Stimulated activated CD4-positive, alpha-beta T cell treated with anti-CD3 and anti-CD28 coated beads, Interleukin-12 subunit alpha, Interleukin-12 subunit beta, amount 100 ng/mL, for 24 hours (primary cell): ENCODE measurements at regions not wholly inside any gene's neighbourhood (a gene's known extent, or its start where the extent isn't known, plus 50 kb on each side); places are given as distances from the start of the nearest gene placed in this dataset.
"Not testable (repeated sequence)": the region's sequence is repeated elsewhere in the genome, so short reads cannot be mapped to it uniquely, and the experiment has no call there.

Experiments
- DNase-seq, 2 experiments: peaks; one replicate each; pipeline ENCODE4 v3.0.0-alpha.2; 2020; ENCODE audit warnings: low read depth in 2 of 2

DNA sequence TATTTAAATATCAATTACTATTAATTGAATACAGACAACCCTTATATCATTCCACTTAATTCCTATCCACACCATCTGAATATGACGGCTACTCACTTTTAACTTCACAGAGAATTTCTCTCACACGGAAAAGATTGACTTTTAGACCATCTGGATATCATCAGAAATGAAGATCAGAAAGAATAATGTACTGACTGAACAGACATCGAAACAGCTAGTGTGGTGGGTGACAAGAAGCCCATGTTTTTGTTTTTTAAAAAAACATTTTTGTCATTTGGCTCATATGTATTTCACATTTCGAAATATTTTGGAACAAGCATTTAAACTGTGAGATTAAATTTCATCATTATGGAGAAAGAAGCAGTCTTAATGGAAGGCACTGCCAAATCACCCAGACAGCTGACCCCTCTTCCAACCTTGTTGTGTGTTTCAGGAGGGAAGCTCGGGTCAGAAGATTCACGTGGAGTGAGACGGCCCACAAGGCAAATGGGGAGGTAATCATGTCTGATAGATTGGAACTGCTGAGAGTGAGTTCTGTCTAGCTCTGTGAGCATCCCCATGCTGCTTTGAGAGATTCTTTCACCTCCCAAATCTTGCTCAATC, 204.2 kb upstream of the RASGEF1B start:
- DNase-seq: no peak

DNA sequence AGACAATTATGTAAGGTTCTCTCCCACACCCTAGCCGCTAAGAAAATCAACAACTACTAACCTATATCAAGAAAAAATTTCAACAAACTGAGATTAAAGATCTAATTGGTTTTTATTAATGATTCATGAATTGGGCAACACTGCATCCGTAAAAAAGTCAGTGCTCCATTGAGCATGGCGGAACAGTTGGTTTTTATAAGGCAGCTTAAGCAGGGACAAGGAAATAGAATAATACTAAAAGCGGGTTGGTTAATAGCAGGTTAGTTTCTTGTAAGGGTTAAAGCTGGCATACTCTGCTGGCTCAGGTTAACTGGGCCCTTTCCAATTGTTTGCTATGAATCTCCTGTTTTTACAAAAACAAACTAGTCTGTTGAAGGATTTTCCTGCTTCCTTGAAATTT, 202.3 kb upstream of the RASGEF1B start:
- no peak for DNase-seq

DNA sequence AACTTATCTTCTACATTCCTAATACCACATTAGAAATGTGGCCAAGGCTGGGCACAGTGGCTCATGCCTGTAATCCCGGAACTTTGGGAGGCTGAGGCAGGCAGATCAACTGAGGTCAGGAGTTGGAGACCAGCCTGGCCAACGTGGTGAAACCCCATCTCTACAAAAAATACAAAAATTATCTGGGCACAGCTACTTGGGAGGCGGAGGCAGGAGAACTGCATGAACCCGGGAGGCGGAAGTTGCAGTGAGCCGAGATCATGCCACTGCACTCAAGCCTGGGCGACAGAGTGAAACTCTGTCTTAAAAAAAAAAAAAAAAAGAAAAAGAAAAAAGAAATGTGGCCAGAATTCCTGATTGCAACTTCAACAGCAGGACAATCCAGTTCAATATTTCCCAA, 196.6 kb upstream of the RASGEF1B start:
- not testable (repeated sequence) for DNase-seq

DNA sequence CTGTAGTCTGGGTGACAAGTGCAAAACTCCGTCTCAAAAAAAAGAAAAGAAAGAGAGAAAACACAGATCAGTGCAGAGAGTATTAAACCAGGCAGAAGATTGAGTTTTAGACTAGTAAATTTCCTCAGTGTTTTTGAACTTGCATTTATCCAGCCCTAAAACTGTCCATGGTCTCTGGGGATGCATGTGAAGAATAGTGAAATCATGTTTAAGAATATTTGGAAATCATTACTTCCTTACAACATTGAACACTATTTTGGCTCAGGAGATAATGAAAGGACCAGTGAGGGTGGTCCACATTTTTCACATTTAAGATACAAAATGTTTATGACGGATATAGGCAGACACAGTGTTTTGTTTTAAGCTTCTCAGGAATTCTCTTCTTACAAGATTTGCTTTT, 195.8 kb upstream of the RASGEF1B start:
- DNase-seq: no peak

DNA sequence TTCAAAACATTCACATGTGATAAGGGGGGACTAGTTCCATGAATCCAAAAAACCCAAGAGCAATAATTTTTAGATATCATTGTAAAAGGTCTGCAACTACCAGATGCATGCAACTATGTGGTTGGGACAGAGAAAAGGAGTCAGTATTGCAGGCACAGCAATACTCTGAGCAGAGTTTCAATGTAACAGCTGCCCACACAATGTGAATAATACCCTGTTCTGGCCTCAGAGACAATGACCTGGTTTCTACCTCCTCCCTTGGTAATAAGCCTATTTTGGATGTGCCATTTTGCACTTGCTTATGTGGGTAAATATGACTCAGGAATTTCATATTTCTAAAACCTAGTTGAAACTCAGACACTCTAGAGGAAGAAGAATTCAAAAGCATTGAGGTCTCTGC, 194.8 kb upstream of the RASGEF1B start:
- DNase-seq: no peak

DNA sequence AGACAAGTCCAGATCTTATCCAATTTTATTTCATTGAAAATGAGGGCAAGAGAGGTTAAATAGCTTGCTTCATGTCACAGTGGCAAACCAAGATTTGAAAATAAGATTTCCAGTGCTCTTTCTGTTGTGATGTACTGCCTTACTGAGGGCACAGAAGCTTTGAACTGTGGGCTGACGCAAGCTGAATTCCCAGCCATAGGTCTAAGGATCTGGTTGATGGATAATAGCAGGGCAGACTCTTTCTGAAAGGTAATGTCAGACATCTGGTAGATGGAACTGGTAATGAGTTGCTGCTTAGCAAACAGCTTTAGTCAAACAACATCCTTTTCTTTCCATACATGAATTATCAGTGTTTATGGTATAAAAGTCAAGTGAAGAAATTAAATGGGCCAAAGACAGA, 193.9 kb upstream of the RASGEF1B start:
- no peak for DNase-seq

DNA sequence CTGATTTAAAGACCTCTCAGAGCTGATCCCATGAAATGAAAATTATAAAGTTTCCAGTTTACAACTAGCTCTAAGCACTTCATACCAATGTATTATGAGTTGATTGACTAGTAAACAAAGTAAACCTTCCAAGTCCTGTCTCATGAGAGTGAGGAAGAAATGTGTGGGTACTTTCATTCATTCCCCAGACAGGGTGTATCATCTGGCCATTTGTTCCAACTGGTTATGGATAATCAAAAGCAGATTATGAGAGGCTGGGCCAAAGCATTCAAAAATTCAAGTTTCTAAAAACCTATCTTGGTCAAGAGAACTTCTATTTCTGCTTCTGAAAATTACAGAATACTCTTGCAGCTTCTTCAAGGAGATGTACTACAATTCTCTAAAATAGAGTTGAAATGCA, 193.3 kb upstream of the RASGEF1B start:
- no peak for DNase-seq

DNA sequence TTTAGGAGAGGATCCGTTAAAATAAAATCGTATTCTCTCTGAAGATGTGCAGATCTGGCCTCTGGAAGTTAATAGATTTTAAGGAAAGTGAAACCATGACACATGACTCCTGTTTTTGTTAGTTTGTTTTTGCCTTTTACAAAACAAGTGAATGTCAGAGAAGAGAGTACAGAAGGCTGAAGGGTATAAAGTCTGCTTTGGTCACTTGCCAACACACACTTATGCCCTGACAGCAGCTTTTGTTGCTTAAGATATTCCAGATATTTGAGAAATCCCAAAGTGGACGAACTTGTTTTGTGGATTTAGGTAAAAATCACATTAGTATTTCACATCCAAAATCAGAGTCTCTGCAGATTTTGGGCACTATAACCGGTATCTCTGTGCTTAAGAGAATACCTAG, 192.4 kb upstream of the RASGEF1B start:
- DNase-seq: no peak

DNA sequence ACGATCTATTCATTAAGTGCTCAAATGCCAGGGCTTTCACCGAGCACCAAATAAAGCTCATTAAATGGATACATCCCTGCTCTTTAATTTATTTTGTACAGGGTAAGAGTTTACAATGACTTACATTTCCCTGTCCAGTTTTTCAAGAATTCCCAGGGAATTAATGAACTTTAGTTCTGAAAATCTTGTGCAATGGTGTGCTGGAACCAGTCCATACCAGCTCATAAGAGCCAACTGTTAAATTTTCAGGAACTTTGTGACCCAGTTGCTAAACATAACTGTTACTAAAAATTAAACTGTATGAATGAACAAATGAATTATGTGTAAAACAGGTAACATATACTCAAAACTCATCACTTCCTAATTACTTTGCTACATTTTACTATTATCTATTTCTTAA, 191.7 kb upstream of the RASGEF1B start:
- DNase-seq: no peak

DNA sequence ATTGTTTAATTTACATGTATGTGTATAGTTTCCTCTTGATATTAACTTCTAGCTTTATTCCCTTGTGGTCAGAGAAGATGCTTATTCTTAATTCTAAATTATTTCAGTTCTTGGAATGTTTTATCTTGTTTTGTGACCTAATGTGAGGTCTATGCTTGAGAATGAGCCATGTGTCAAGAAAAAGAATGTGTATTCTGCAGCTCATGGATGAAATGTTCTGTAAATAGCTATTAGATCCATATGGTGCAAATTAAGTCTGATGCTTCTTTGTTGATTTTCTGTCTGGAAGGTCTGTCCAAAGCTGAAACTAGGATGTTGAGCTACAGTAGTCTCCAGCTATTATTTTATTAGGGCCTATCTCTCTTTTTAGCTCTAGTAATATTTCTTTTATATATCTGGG, 187.3 kb upstream of the RASGEF1B start:
- DNase-seq: no peak

DNA sequence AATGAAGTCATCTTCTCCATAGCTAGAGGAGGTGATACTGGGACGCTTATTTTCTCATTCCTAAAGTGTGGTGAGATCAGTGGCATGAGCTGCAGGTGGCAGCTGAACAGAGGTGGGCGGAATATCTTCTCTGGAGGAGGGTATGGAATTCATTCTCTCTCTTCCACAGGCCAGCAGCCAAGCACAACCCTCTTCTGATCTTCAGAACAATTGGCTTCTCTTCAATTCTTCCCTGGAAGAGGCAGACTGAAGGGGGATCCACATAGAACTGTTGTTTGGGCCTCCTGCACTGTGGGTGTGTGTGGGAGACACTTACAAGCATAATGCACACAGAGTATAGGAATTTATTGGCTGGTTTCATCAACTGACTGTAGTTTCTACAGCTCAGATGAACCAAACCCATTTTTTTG, 180.4 kb upstream of the RASGEF1B start:
- DNase-seq: peak in 1 of 2 experiments; percentile 19

DNA sequence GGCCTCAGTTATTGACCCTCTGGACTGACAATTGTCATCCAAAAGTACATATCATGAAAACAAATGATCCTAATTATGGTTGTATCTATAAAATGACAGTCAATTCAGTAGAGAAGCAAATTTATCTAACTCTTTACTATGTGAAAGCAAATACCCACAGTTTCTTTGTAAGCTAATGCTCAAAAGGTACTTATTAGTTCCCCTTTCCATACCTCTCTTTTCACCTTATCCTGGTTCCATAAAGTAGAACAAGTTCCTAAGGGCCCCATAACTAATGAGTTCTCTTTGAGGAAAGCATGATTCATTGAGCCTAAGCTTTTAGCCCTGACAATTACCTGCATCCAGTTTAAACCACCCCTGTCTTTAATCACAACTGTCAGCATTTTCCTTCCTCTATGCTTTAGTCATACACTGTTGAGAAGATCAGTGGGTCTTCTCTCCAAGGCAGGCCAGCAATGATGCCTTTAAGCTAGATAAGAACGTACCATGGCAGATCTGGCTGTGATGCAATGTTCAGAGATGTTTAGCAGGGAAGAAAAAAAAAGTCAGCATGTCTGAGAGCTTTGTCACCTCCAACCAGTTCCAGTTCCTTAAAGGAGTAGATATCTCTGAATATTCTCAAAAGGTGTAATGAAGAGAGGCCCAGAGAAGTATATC, 179.7 kb upstream of the RASGEF1B start:
- DNase-seq: no peak

DNA sequence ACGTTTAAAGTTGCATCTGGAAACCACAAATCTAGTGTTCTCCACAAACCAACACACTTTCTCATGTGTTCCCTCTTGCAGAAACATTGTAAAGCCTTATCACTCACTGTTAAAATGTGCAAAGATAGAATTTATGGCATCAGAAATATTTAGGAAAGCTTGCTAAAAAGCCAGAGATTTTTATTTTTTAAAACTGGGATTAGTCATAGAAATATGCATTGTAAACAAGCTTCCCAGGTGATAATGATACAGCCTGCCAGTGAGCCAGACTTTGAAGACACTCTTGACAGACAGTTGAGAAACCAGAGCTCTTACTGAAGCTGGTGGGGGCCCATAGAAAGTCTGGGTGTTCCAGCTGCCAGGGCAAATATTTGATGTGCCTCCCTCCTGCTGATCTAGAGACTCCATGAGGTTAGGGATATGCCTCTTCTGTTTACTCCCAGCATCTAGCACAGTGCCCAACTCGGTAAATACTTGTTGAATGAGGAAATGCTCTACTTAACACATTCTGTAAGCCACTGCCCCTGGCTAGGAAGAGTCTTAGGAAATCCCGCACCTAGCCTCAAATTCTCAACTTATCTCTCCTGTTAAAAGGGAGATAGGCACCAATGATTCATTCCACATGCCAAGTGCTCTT, 179.0 kb upstream of the RASGEF1B start:
- DNase-seq: no peak

DNA sequence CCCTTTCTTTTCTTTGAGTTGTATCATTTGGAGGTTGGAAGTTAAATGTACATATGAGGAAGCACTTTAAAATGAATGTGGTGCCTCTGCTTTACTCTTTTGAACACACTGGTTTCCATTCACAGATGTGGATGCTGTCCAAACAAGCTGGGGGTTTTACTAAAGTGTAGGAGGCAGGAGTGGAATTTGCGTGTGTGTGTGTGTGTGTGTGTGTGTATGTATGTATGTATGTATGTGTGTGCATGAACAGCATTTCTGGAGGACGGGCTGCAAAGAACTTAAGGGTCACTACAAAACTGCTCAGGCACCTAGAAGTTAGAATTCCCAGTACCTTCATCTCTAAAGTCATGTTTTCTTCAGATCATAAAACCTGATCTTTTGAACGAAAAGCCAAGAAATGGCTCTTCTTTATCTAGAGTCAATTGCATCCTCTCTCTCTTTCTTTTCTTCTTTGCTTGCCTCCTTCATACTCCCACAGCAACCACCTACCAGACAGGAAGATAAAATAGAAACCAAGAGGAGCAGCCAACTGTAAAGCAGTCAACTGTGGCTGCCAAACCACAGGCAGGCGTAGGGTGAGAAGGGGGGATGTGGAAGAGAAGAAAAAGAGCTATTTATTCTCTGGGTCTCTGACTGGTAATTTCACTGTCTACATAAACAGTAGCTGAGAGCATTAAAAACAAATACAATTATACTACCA, 177.0 kb upstream of the RASGEF1B start:
- DNase-seq: peak; percentile 15 to 26

DNA sequence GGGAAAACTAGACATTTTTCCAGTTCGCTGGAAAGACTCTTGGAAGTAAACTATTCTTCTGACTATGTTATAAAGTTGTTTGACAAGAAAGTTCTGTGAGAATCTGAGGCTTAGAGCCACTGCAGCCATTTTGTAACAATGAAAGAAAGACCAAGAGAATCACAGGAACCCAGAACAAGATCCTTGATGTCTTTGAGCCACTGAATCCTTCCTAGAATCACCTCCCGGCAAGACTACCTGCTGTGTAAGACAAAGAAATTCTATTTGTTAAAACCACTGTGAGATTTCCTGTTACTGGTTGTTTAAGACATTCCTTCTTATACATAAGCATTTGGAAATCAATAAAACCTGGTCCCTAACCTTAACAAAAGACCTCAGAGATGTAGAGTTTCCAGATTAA, 175.7 kb upstream of the RASGEF1B start:
- DNase-seq: no peak

DNA sequence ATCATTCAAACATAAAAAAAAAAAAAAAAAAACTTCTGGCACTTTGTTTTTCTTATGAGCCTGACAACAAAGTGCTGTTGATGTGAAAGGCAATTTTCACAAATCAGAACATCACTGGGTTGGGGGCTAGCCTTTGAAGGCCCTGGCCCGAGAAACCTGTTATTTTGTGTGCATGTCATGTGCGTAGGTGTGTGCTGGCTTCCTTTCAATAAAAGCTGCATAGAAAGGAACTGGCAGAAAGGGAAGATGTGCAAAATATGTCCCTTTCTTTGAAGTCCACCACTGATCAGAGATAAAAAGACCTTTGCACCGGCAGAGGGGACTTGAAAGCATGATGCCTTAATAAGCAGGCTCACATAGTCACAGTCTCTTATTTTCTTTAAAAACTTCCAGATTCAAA, 170.8 kb upstream of the RASGEF1B start:
- DNase-seq: no peak

DNA sequence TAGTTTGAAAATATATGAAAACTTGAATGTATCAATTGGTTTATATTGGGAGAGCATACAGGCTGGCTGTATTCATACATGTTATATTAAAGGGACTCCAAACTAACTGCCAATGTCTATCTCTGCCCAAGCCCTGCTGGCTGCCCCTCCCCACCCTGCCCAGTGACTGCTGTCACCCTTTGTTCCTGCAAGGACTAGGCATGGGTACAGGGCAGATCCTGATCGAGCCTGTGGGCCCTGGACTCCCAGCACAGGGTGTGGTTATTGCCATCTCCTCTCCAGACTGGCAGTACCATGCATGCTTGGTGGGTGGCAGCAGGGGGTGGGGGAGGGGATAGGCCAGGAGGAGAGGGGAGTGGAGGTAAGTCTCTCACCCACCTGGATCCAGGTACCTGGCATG, 167.5 kb upstream of the RASGEF1B start:
- no peak for DNase-seq

DNA sequence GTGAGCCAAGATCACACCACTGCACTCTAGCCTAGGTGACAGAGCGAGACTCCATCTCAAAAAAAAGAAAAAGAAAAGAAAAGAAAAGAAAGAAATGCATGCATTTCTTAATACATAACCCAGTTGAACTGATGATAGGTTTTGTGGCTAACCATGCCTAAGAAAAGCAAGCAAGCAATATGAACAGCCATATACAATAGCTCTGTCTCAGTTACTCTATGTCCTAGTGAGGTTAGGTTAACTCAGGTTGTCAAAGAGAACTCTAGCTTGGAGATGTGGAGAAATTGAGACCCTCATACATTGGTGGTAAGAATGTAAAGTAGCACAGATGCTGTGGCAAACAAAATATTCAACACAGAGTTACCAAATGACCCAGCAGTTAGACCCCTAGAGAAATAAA, 167.0 kb upstream of the RASGEF1B start:
- DNase-seq: no peak

DNA sequence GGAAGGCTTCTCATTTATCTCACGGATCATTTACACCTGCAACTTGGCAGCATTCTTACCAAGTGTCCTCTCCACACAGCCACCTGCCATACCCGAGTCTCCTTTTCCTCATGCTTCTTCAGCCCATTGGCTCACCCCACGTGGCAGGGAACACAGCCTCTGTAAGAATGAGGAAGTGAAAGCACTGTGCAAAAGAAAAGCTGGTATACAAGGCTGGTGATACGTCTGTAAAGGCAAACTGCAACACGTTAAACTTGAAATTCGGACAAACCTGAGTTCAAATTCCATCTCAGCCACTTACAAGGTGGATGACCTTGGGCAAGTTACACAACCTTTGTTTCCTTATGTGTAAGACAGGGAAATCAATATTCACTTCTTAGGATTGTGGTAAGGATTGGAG, 164.0 kb upstream of the RASGEF1B start:
- DNase-seq: no peak

DNA sequence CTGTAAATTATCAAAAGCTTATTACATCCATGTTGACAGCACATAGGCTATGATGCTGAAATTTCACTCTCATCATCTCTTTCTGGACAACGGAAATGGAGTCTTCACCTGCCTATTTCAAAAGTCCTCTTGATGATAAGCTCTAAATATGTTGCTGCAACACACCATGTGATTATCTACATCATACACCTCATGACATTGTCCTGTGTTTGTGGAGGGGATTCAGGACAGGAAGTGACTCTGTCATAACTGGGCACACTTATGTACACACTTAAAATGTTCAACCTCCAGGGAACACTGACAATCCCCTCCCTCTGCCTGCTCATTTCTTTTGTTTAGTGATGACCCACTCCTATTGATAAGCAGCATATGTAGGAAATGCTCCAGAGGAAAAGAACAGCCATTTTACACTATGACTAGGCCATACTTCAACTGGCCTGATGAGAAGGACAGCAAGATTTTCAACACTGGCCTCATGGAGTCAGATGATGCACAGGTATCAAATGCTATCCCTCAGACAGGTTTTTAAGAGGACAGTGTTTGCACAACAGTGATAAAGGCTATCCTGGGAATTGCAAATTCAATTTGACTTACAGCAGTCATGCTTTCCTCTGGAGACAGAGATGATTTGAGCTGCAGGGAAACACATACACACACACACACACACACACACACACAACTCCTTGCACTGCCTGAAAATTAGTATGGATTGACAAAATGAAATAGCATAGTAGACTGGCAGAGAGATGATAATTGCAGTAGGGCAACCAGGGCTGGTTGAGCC, 163.3 kb upstream of the RASGEF1B start:
- DNase-seq: no peak

DNA sequence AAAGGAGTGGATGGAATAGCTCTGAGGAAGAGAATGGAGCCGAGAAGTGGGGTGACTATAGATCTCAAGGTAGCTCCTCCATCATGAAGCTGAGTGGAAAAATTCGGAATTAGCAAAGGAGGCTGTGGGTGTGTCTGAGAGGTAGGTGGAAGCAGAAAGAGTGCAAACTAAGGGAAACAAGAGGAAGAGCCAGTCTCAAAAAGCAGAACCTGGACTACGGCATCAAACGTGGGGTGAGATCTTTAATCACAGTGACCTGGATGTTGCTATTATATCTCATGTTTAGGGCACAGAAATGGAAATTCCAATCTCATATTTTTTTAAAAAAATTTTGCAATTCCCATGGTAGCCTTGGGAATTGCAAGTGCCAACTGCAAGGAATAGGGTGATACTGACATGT, 162.5 kb upstream of the RASGEF1B start:
- DNase-seq: no peak
